RWPE1 (cell line): ENCODE measurements at regions not wholly inside any gene's neighbourhood (a gene's known extent, or its start where the extent isn't known, plus 50 kb on each side); places are given as distances from the start of the nearest gene placed in this dataset.
"Not testable (repeated sequence)": the region's sequence is repeated elsewhere in the genome, so short reads cannot be mapped to it uniquely, and the experiment has no call there.

Experiments used
- CTCF ChIA-PET: fragments of 350-600 bp; sonication (Branson Sonifier 250); formaldehyde crosslinking; extraction: SDS; loops from one replicate; lab custom pipeline; 2021; lab: Yijun Ruan, JAX
- POLR2A ChIA-PET: fragments of 400-600 bp; formaldehyde crosslinking; extraction: SDS; loops from one replicate; lab custom pipeline; 2020; ENCODE audit warnings: antibody characterized with exemption; ENCODE audit not compliant: low non-redundant PET; lab: Yijun Ruan, JAX
- DNase-seq: peaks from one replicate; pipeline ENCODE4 v3.0.0; 2012; ENCODE audit warnings: low spot score
- H3K27ac ChIP-seq: fragments of 450-650 bp; 2 replicates; pipeline ENCODE4 v1.5.1; 2017
- CTCF ChIP-seq: fragments of 450-650 bp; conservative IDR thresholded peaks from 2 replicates; pipeline ENCODE4 v1.5.1; 2017; ENCODE audit warnings: low read depth, mild to moderate bottlenecking

- no peak for DNase-seq
- no peak for TF ChIP-seq CTCF
- no peak overlapping the region for H3K27ac ChIP-seq
- CTCF ChIA-PET = no interaction called here
- POLR2A ChIA-PET = no interaction called here
Measured at GRCh38 chr5:25285136-25285535, 640.4 kb upstream of the CDH10 start.

GRCh38 chr5:25263507-25263906 is 618.7 kb upstream of the CDH10 start:
- H3K27ac ChIP-seq, POLR2A ChIA-PET, CTCF ChIA-PET, DNase-seq: not testable (repeated sequence)

GRCh38 chr5:25262221-25262620 is 617.4 kb upstream of the CDH10 start:
- POLR2A ChIA-PET = no interaction called here

GRCh38 chr5:25255128-25255527 is 610.4 kb upstream of the CDH10 start:
- DNase-seq = no peak
- ChIA-PET CTCF (no interaction called here), POLR2A (no interaction called here)
- no peak overlapping the region for H3K27ac ChIP-seq
- no peak for TF ChIP-seq CTCF

More at GRCh38 chr5:25262221-25262620, 617.4 kb upstream of the CDH10 start:
- TF ChIP-seq CTCF = no peak
- no peak overlapping the region for H3K27ac ChIP-seq
- CTCF ChIA-PET = no interaction called here
- DNase-seq = no peak

- DNase-seq = no peak
- POLR2A ChIA-PET = no interaction called here
- CTCF ChIA-PET = no interaction called here
- no peak overlapping the region for H3K27ac ChIP-seq
- no peak for TF ChIP-seq CTCF
Measured at GRCh38 chr5:25241981-25242380, 597.2 kb upstream of the CDH10 start.

- DNase-seq, H3K27ac ChIP-seq, POLR2A ChIA-PET: not testable (repeated sequence)
- CTCF ChIA-PET = interaction anchor here (0.6 kb wide), 1 partner anchor 408 kb away, joined by 3 read pairs; no protein-coding TSS in a partner anchor
Measured at GRCh38 chr5:25238720-25239119, 593.9 kb upstream of the CDH10 start.

- POLR2A ChIA-PET = no interaction called here
- CTCF ChIA-PET = no interaction called here
- no peak for DNase-seq
- H3K27ac ChIP-seq = no peak overlapping the region
- TF ChIP-seq CTCF = no peak
Measured at GRCh38 chr5:25224316-25224982, 579.7 kb upstream of the CDH10 start.

GRCh38 chr5:25199902-25200301 is 555.1 kb upstream of the CDH10 start:
- POLR2A ChIA-PET, DNase-seq, CTCF ChIA-PET, H3K27ac ChIP-seq: not testable (repeated sequence)
